GM21447 (cell line): ENCODE measurements at regions not wholly inside any gene's neighbourhood (a gene's known extent, or its start where the extent isn't known, plus 50 kb on each side); places are given as distances from the start of the nearest gene placed in this dataset.

Experiments
- ATAC-seq: cut with Tn5 transposase; IDR thresholded peaks from one replicate; pipeline ENCODE4 v1.9.1; 2021; ENCODE audit not compliant: unreplicated experiment

DNA sequence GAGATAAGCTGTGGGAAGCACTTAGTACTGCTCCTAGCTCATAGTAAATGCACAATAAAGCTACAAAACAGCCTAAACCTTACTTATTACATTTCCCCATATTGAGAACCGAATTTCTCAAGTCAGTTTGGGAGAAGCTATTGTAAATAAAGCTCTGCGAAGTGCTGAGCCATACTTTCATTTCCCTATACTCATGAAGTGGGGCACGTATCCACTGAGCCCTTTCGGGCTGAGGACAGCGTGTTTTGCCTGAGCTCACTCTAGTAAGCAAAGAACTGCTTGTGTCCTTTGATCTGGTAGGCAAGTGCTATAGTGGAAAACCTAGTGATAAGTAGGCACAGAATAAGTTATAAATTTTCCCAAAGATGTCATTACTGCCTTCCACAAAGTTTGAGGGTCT is 165.0 kb downstream of the RSL24D1 start:
- ATAC-seq = no peak

DNA sequence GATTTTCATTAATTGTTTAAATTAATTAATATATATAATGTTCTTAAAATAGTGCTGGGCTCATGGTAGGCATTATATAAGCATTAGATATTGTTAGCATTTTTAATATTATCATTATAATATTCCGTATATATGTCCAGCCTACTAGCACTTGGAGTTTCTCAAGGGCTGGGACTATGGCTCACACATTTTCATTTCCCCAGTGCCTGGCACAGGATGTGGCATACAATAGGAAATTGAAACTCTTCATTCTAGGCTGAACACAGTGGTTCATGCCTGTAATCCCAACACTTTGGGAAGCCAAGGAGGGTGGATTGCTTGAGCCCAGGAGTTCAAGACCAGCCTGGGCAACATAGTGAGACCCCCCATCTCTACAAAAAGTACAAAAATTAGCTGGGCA is 170.4 kb downstream of the RSL24D1 start:
- ATAC-seq = no peak

DNA sequence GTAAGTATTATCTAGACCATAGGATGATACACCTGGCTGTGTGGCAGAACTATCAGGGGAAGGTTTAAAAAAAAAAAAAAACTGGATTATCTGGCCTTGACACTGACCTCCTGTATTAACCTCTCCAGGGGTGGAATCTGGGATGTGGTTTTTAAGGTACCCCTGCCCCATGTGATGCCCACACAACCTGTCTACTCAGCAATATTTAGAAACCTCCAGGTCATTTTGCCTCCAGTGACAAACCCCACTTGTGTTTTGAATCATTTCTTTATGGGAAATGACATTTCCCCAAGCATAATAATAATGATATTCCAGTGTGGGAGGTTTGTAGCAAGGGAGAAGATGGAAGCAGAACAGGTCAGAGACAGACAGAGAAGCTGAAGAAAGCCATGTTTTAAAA is 179.1 kb downstream of the RSL24D1 start:
- no peak for ATAC-seq

DNA sequence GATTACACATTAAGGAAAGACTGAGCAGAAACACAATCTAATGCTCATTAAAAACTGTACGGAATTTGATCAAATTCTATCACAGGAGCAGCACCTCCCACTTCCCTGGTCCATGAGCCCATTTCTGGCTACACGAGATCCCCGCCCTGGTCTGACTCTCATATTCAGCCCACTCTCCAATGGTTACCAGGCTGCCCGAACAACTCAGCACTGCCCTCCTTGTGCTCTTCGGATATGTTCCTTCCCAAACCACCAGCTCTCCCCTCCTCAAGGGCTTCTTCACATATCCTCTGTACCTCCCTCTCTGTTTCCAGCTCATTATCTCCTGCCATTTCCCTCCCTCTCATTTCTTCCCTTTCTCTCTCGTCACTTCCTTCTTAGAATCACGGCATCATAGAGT is 180.5 kb downstream of the RSL24D1 start:
- ATAC-seq = no peak

DNA sequence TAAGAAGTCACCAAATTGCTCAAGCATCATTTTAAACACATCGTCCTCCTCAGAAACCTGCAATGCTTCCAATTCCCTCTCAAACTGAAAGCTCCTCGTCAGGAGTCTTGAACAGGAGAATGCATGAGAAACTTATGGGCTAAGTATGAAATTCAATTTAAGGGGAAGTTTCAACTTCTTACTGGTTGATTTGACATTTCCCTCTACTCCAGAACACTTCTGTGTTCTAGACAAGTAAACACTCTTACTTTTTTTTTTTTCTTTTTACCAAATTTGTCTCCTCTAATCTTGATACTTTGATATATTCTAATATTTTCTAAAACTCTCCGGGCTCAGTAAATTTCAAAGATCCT is 181.7 kb downstream of the RSL24D1 start:
- no peak for ATAC-seq

DNA sequence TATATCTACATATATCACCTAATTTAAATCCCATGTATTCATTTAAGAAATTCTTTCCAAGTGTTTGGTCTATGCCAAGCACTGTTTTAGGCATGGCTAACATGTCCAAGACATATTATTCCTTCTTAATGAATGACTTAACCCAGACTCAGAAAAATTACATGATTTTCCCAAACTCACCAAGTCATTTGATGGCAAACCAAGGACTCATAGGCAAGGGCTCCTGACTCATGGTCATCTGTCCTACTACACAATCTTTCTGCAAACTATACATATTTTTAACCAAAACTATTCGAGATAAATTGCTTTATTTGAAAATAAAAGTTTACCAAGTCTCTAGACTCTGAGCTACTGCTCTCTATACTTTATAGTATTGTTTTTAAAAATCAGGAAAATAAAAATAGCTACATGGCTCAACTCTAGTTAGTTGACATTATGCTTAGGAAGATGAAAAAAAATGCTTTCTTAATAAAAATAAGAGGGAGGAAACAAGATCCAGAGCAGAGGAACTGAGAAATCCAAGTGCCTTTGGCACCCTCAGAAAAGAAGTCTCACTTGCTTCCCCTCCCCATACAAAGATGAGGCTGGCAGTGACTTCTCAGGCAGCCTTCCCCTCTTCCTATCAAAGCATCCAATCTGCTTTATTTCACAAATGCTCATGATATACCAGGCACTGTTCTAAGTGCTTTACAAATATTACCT is 182.2 kb downstream of the RSL24D1 start:
- ATAC-seq = no peak

DNA sequence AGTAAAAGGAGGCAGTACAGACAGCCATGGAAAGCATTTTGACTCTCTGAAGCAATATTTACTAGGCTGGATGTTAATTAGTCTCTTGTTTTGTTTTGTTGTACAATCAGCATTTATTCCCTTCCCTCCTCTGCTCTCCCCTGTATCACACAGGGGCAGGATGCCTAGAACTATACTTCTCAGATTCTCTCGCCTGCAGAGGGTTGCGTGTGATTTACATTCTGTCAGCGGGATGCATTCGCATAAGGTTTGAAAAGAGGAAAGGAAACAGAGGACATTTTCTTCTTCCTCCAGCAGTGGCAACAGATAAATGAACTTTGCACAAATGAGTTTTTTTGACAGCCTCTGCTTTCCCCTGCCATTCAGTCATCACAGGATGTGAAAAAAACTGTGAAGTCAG is 188.3 kb downstream of the RSL24D1 start:
- ATAC-seq = no peak

DNA sequence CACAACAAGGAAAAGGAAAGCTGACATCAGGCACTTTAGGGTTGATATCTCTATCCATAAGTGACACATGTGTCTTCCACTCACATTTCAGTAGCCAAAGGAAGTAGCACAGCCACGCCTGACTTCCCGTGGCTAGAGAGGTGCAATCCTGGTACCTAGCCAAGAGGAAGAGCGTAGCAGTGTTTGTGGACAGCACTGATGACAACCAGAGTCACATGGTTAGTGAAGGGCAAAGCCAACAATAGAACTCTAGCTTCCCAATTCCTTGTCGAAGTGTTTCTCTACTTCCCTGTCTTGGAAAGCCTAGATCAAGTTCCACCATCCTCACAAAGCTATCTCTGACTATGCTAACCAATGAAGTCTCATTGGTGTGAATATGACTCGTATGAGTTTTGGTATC is 189.2 kb downstream of the RSL24D1 start:
- ATAC-seq = no peak

DNA sequence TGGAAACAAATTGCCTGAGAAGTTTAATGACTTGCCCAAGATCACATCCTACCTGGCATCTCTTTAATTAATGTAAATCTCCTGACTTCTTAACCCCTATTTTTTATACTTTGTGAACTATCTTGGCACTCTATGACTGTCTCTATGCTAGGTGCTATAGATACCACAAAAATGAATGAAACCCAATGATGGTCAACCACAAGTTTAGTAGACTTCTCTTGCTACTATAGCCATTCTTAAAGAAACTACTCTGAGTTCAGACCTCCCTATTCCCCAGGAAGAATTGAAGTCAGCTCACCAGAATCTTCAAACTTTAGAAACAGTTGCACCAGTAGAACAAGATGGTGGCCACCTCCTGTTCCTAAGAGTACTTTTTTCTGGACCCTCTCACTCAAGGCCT is 191.1 kb downstream of the RSL24D1 start:
- ATAC-seq = no peak

DNA sequence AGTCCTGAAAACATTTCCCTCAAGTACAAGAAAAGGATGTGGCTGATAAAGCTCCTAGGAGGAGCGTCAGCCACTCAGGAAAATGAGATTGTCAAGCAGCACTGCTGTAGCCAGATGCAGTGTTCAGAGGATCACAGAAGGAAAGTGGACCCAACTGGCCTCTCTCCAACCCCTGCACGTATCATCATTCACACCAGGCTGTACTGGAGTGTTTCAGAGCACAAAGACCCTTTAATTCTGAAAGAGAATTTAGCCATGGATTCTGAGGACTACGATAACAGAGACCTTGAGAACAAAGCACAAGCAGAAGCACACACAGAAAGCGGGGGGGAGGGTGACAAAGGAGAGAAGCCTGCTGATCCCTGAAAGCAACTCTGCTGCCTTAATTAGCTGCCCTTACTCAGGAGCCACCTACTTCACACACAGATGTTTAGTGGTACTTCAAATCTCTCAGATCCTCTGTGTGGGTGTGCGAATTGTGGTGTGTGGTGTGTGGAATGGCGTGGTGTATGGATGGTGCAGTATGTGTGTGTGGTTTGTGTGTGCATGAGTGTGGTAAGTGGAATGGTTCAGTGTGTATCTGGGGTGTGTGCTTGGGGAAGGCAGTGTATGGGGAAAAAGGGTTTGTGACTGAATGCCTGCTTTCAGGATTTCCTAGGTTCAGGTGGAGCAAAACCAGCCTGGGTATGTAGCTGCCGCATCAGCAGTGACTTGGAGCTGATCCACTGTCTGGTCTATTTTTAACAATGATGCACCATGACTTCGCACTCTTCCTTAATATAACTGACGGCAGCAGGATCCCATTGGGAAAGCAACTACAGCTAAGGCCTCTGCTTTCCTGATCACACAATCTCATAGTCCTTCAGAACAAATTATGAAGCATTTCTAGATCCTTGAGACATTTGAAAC is 192.5 kb downstream of the RSL24D1 start:
- no peak for ATAC-seq

DNA sequence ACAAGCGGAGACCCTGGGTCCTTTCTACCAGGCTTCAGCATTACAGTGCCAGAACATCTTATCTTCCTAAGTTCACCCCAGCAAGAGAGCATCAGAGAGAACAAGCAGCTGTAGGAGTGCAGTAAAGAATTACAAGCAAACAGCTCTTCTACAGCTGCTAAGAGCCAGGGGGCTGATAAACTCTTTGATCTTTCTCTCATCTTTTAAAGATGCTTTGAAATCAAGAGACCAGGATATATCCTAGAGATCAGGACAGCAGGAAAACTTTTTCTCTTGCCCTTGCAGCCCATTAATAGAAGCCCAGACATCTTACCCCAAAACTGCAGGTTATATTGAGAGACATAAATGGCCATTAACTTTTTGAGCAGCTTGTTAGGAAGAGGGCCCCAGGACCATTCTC is 198.1 kb downstream of the RSL24D1 start:
- ATAC-seq = no peak

DNA sequence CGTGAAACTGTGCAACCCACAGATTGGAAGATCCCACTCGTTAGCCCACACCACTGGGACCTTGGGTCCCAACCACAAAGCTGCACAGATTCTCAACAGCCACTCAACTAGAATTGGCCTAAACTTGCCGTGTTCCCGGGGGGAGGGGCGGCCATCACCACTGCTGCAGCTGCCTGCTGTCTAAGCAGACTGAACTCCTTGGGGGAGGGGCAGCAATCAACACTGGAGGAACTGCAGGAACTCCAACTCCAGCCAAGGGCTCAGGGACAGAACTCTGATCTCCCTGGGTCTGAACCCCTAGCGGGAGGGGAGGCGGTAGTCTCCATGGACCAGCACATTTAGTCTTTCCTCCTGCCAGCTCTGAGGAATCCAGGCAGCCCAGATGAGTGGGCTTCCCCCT is 205.9 kb downstream of the RSL24D1 start:
- no peak for ATAC-seq

DNA sequence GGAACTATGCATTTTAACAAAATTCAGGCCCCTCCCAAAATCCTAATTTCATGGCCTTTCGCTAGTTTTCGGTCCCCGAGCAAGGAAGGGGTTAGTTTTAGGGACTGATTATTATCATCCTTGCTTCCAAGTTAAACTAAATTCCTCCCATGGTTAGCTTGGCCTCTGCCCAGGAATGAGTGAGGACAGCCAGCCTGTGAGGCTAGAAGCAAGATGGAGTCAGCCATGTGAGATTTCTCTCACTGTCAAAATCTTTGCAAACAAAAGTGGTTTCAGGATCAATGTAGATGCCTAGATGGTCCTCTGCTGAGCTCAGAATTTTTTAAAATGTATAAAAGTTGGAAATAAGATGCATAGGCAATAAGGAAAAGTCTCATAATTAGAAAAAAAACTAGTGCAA is 208.9 kb downstream of the RSL24D1 start:
- no peak for ATAC-seq

DNA sequence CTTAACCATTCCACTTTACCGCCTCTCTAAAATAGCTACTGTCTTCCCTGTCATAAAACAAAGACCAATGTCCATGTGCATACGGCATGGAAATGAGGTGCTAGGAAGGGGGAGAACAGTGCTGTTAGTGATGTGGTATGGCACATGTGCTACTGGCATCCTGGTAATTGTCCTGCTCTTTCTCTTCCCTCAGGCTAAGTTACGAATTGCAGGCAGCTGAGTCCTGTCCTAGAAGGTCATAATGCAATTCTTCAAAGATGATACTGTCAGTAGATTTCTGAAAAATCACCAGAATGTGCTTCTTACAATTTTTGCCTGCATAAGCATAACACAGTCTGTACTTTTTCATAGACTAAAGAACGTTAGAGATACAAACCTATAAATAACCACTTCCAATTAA is 216.8 kb downstream of the RSL24D1 start:
- ATAC-seq = no peak

DNA sequence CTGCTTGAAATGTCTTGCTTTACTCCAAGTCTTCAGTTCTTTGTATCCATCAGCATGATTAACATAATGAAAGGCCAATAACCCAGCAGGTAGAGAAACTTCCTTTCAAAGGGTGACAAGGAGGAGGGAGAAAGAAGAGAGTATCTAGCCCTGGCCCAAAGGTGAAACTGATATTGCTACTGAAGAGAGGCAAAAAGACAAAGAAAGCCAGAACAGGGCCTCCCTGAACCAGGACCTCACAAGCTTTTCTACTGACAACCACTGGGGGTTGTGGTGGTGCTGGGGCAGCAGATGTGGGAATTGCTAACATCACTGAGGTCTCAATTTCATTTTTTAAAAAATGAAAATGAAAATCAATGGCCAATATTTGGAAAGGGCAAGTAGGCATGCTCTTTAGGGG is 234.1 kb downstream of the RSL24D1 start:
- ATAC-seq = no peak

DNA sequence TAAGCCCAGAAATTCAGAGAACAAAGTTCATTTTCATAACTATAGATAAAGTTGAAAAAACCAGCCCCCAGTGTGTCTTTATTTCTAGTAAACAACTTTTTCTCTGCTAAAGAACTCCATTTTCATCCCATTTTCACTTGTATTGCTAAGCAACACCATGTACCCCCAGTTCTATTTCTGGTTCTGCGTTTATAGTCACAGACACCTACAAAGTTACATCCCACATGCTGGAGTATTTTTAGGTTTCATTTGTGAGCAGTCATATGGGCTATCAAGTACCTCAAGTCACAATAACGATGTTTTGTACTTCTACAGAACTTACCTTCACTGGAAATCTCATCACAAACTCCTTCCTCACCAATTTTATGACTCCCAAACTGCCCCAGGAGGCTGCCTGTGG is 236.5 kb downstream of the RSL24D1 start:
- no peak for ATAC-seq

DNA sequence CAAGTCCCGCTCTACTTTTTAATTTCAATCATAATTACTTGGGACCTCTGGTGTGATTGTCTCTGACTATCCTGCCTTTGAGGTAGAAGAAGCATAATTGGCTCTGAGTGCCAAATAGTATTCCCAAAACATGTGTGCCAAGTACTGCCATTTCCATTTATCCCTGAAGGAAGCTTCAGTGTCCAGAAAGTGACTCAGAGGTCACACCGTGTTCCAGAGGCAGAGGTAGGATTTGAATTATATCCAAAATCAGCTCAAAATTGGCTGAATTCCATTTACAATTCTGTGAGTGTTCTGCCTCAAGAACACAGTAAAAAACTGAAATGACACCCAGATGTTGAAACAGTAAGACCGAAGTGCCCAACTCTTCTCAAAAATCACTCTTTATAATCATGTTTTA is 255.3 kb downstream of the RSL24D1 start:
- no peak for ATAC-seq

DNA sequence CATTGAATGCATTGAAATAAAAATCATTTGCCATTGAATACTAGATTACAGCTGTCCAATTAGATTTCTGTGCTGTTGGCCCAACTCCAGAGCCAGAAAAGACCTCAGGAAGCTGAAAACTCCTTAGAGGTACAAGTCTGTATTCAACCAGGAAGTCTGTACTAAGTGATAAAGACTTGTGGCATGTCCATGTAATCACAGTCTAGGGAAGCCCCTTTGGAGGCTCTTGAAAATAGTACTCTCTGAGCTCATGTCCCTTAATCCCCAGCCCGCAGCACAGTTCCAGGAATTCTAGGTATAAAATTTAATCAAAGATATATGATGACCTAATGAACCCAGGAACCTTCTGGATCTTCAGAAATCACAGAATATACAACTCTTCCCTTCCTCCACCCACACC is 279.4 kb downstream of the RSL24D1 start:
- no peak for ATAC-seq

DNA sequence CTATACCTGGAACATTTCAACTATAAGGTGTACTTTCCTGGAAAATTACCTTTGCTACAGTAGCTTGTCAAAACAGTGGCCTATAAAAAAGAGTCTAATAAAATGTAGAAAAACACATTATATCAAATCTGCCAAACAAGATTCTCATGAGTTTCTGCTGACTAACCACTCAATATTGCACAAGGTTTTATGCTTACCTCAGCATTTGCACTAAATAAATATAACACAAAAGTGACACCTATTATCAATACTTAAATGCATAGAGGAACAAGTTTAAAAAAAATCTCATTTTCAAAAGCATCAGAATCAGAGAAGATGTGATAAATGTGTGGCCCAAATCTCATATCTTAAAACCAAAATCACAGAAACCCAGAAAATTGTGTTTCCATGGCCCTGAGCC is 281.4 kb downstream of the RSL24D1 start:
- no peak for ATAC-seq

DNA sequence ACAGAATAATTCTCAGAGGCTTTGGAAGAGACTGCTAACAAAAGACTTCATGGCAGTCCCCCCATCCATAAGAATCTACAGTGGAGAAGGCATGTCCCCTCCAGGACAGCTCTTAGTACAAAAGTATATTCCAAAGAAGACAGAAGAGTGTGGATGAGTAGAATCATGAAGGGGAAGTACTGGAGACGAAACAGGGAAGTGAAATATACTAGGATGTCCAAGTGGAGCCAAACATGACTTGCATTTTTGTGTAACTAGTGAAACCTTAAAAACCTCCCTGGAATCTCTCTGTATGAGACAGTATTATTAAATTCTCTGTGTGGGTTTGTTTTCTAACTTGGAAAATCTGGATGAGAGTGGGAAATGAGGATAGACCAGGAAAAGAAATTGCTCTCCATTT is 312.4 kb downstream of the RSL24D1 start:
- no peak for ATAC-seq

DNA sequence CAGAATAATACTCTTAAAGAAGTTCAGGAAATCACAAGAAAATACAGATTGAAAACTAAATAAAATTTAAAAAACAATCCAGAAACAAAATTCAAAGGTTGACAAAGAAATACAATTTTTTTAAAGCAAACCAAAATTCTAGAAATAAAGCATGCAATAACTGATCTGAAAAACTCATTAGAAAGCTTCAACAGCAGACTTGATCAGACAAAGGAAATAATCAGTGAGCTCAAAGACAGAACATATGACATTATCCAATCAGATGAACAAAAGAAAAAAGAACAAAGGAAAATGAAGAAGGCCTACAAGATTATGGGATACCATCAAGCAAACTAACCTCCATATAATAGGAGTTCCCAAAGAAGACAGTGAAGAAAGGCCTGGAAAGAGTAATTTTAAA is 336.8 kb downstream of the RSL24D1 start:
- no peak for ATAC-seq

DNA sequence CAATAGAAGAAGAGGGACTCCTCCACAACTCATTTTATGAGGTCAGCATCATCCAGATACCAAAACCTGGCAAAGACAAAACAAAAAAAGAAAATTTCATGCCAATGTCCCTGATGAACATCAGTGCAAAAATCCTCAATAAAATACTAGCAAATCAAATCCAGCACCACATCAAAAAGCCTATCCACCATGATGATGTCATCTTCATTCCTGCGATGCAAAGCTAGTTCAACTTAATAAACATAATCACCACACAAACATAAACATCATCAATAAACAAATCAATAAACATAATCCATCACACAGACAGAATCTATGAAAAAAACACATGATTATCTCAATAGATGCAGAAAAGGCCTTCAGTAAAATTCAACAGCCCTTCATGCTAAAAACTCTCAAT is 342.1 kb downstream of the RSL24D1 start:
- ATAC-seq = no peak

DNA sequence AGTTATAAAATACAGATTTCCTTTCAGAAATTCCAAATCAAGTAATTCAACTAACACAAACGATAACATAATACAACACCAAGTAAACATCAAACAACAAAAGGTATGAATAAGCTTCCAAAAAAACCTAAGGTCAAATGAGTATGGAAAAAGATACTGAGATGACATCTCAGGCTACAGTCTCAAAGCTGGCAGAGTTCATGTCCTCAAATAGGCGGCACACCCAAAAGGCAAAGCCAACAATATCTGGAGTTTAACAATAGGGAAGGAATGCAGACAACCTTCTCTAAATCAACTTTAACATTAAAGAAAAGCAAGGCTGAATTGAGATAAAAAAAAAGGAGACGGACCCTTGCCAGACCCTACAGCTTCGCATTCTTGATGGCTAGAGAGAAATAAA is 346.6 kb downstream of the RSL24D1 start:
- no peak for ATAC-seq
